GM12878 (cell line): ENCODE measurements at regions not wholly inside any gene's neighbourhood (a gene's known extent, or its start where the extent isn't known, plus 50 kb on each side); places are given as distances from the start of the nearest gene placed in this dataset.

Source experiments
- ATAC-seq: fragments of 200-7000 bp; cut with Tn5 transposase; 3 replicates; pipeline ENCODE4 v1.9.1; 2020; ENCODE audit warnings: mild to moderate bottlenecking, moderate library complexity
- BruUV-seq: library from RNA; stranded (reverse); fragments of 400-500 nt; replicated peaks from 2 replicates; lab custom pipeline; 2021; lab: Mats Ljungman, UMichigan
- CTCF ChIA-PET: fragments of 300-600 bp; sonication (Branson Sonifier 250); formaldehyde crosslinking; extraction: SDS; loops from one replicate; lab custom pipeline; 2021; ENCODE audit warnings: inconsistent platforms; lab: Yijun Ruan, JAX
- POLR2A ChIA-PET: fragments of 350-600 bp; formaldehyde crosslinking; extraction: SDS; loops from one replicate; lab custom pipeline; 2021; ENCODE audit warnings: inconsistent platforms; lab: Charles Lee
- RAD21 ChIA-PET: fragments of 300-600 bp; sonication (Branson Sonifier 250); formaldehyde crosslinking; loops from one replicate; lab custom pipeline; 2023; ENCODE audit warnings: antibody characterized with exemption; ENCODE audit not compliant: unreplicated experiment; lab: Charles Lee
- SMC1A ChIA-PET: fragments of 300-600 bp; sonication (Branson Sonifier 250); formaldehyde crosslinking; loops from one replicate; lab custom pipeline; 2023; ENCODE audit not compliant: unreplicated experiment, uncharacterized antibody; lab: Charles Lee
- DNase-seq: peaks from one replicate; pipeline ENCODE4 v3.0.0-alpha.2; 2011; ENCODE audit warnings: low read depth, low spot score
- FAIRE-seq: peaks from 3 replicates; lab custom pipeline; 2011; peaks lifted over from hg19 to GRCh38; lab: Jason Lieb, UNC
- H2AFZ ChIP-seq: 2 replicates; pipeline ENCODE4 v1.6.0; 2011; ENCODE audit warnings: low read depth, low read length, control low read depth; ENCODE audit not compliant: control insufficient read depth
- H3K27ac ChIP-seq: 2 replicates; pipeline ENCODE4 v1.5.1; 2011; ENCODE audit warnings: control low read depth; ENCODE audit not compliant: control insufficient read depth, insufficient read depth
- H3K27me3 ChIP-seq, 2 experiments: replicated peaks in 1 of 2; 2 replicates each; pipeline versions ENCODE4 v1.6.0 to v1.6.1; 2011; ENCODE audit warnings: low read length in 1 of 2; ENCODE audit not compliant: control insufficient read depth in 2 of 2, insufficient read depth in 2 of 2
- H3K36me3 ChIP-seq, 2 experiments: 2 replicates each; pipeline ENCODE4 v1.5.1; 2011; ENCODE audit warnings: low read length in 1 of 2; ENCODE audit not compliant: control insufficient read depth in 2 of 2, insufficient read depth in 2 of 2
- H3K4me1 ChIP-seq: 2 replicates; pipeline ENCODE4 v1.6.1; 2011; ENCODE audit warnings: mild to moderate bottlenecking, low read length, moderate library complexity, mixed read lengths; ENCODE audit not compliant: control insufficient read depth, insufficient read depth
- H3K4me2 ChIP-seq: 2 replicates; pipeline ENCODE4 v1.6.0; 2011; ENCODE audit warnings: control low read depth; ENCODE audit not compliant: control insufficient read depth, insufficient read depth
- H3K4me3 ChIP-seq: fragments of 200-600 bp; sonication (generic); 2 replicates; pipeline ENCODE4 v1.5.1; 2016
- H3K79me2 ChIP-seq: 2 replicates; pipeline ENCODE4 v1.6.0; 2011; ENCODE audit warnings: low read length; ENCODE audit not compliant: control insufficient read depth, insufficient read depth
- H3K9ac ChIP-seq: 2 replicates; pipeline ENCODE4 v1.8.0; 2011; ENCODE audit warnings: low read length, control low read depth, mixed read lengths; ENCODE audit not compliant: control insufficient read depth, insufficient read depth
- H3K9me3 ChIP-seq: replicated peaks from 3 replicates; pipeline ENCODE4 v1.5.1; 2011; ENCODE audit warnings: mild to moderate bottlenecking, low read length; ENCODE audit not compliant: control insufficient read depth, insufficient read depth
- H4K20me1 ChIP-seq: 2 replicates; pipeline ENCODE4 v1.6.0; 2011; ENCODE audit not compliant: control insufficient read depth, insufficient read depth
- ATF2 ChIP-seq: IDR thresholded peaks from 2 replicates; pipeline ENCODE4 v1.6.1; 2012; ENCODE audit warnings: low read length, inconsistent platforms
- BRCA1 ChIP-seq: IDR thresholded peaks from 2 replicates; pipeline ENCODE4 v1.6.1; 2011; ENCODE audit warnings: low read depth, low read length, improper control_type of control experiment
- DPF2 ChIP-seq: fragments of 450-650 bp; IDR thresholded peaks from 2 replicates; pipeline ENCODE4 v1.6.1; 2017; ENCODE audit warnings: mild to moderate bottlenecking
- ETV6 ChIP-seq, 2 experiments: fragments of 450-650 bp in 1 of 2; IDR thresholded peaks in 1 of 2; conservative IDR thresholded peaks in 1 of 2; 2 replicates each; pipeline ENCODE4 v1.6.1; 2014; ENCODE audit warnings: antibody characterized with exemption in 1 of 2, borderline replicate concordance in 1 of 2, low read depth in 1 of 2, mild to moderate bottlenecking in 1 of 2, moderate library complexity in 1 of 2
- MEF2B ChIP-seq: fragments of 450-650 bp; IDR thresholded peaks from 2 replicates; pipeline ENCODE4 v1.6.1; 2018; ENCODE audit warnings: mild to moderate bottlenecking, moderate library complexity; ENCODE audit not compliant: partially characterized antibody, poor library complexity, severe bottlenecking
- MXI1 ChIP-seq: fragments of 150-350 bp; IDR thresholded peaks from 2 replicates; pipeline ENCODE4 v1.6.1; 2011; ENCODE audit warnings: low read depth, mild to moderate bottlenecking, inconsistent platforms, low read length, improper control_type of control experiment
- MYC ChIP-seq: IDR thresholded peaks from 2 replicates; pipeline ENCODE4 v1.6.1; 2011; ENCODE audit warnings: mild to moderate bottlenecking, low read length, moderate library complexity, inconsistent platforms; ENCODE audit not compliant: insufficient read depth, insufficient replicate concordance, insufficient read length, severe bottlenecking
- NFIC ChIP-seq: IDR thresholded peaks from 2 replicates; pipeline ENCODE4 v1.6.1; 2012; ENCODE audit warnings: low read depth, mild to moderate bottlenecking, inconsistent platforms, low read length, moderate library complexity
- RBBP5 ChIP-seq: fragments of 200-600 bp; sonication (generic); conservative IDR thresholded peaks from 2 replicates; pipeline ENCODE4 v1.6.1; 2016
- RELA ChIP-seq: fragments of 450-650 bp; IDR thresholded peaks from 2 replicates; pipeline ENCODE4 v1.8.0; 2014; ENCODE audit warnings: borderline replicate concordance; ENCODE audit not compliant: partially characterized antibody
- SREBF1 ChIP-seq: IDR thresholded peaks from 2 replicates; pipeline ENCODE4 v1.6.1; 2012; ENCODE audit warnings: mild to moderate bottlenecking, low read length
- USF2 ChIP-seq: IDR thresholded peaks from 2 replicates; pipeline ENCODE4 v1.6.1; 2011; ENCODE audit warnings: low read depth, low read length, improper control_type of control experiment, borderline replicate concordance
- YY1 ChIP-seq: IDR thresholded peaks from 2 replicates; pipeline ENCODE4 v1.6.1; 2011; ENCODE audit warnings: low read depth, mild to moderate bottlenecking, low read length
- ZBTB11 ChIP-seq: fragments of 450-650 bp; formaldehyde crosslinking; IDR thresholded peaks from 2 replicates; pipeline ENCODE4 v1.5.0; 2022; ENCODE audit warnings: mild to moderate bottlenecking, missing genetic modification characterization
- ZNF622 ChIP-seq: fragments of 450-650 bp; IDR thresholded peaks from 2 replicates; pipeline ENCODE4 v1.6.1; 2017; ENCODE audit warnings: mild to moderate bottlenecking, inconsistent platforms
- whole genome bisulfite sequencing: methylation state at CpG from one replicate; pipeline ENCODE4 v1.1.6; 2016; ENCODE audit warnings: low lambda C conversion rate; ENCODE audit not compliant: insufficient replicate concordance, insufficient coverage; ENCODE audit errors: missing lambda C conversion rate; 5-methylcytosine and 5-hydroxymethylcytosine counted together
- in situ Hi-C: fragments of 300-500 bp; cut with MboI; formaldehyde crosslinking; loops from 9 replicates; pipeline ENCODE4 v1.14.3; 2018; ENCODE audit warnings: mixed read lengths
- intact Hi-C: fragments of 100-400 bp; cut with micrococcal nuclease; formaldehyde crosslinking; loops from one replicate; pipeline ENCODE4 v1.14.2; 2022; ENCODE audit not compliant: unreplicated experiment

DNA sequence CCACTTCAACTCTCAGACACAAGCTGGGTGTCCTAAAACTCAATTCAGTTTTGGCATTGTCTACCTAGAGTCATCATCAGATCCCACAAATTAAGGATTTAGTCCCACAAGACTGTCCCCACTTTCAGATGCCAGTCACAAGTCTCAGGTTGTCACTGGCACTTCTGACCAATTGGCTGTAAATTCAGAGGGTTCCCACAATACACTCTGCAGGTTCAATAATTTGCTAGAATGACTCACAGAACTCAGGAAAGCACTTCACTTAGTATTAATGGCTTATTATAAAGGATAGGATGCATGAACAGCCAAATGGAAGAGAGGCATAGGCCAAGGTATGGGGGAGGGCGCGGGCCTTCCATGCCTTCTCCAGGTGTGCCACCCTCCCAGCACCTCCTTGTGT is 209.1 kb downstream of the SREK1 start:
- BruUV-seq: no TSS peak
- SMC1A ChIA-PET: no interaction called here
- Histone ChIP-seq H3K9me3 (no peaks in the 10 kb centered on the region), H3K4me1 (no peaks in the 10 kb centered on the region), H2AFZ (no peak overlapping the region), H3K27me3 (no peaks in the 10 kb centered on the region; a peak in 1 of 4 replicates), H3K36me3 (no peaks in the 10 kb centered on the region), H4K20me1 (no peaks in the 10 kb centered on the region), H3K27ac (no peak overlapping the region), H3K9ac (no peak overlapping the region), H3K4me2 (no peak overlapping the region), H3K79me2 (no peaks in the 10 kb centered on the region), H3K4me3 (no peak overlapping the region)
- CTCF ChIA-PET: no interaction called here
- WGBS: 76% methylated on average over 2 of the region's 2 CpGs
- DNase-seq (no peak), ATAC-seq (no peak), FAIRE-seq (no peak)
- TF ChIP-seq NFIC (no peak), MYC (no peak), USF2 (no peak), YY1 (no peak), ATF2 (no peak), MEF2B (no peak), ETV6 (conservative IDR thresholded peaks at IDR 0.05 in 1 of 2, IDR thresholded peaks at IDR 0.05 in 1 of 2; ENCODE audit: borderline replicate concordance in 1 of 2, low read depth in 1 of 2) (no peak), SREBF1 (no peak), RELA (no peak), BRCA1 (no peak), DPF2 (no peak), ZNF622 (no peak), ZBTB11 (CRISPR knock-in tag) (no peak), MXI1 (no peak), RBBP5 (no peak)
- intact Hi-C loops (no loop called here), in situ Hi-C loops (no loop called here)
- RAD21 ChIA-PET: no interaction called here
- POLR2A ChIA-PET: no interaction called here
